K562 (cell line): ENCODE measurements at regions not wholly inside any gene's neighbourhood (a gene's known extent, or its start where the extent isn't known, plus 50 kb on each side); places are given as distances from the start of the nearest gene placed in this dataset.

Experiments
- ATAC-seq: fragments of 200-7000 bp; cut with Tn5 transposase; 3 replicates; pipeline ENCODE4 v1.9.1; 2020; ENCODE audit warnings: moderate library complexity
- BruUV-seq: library from RNA; stranded (reverse); fragments of 400-500 nt; replicated peaks from 2 replicates; lab custom pipeline; 2021; lab: Mats Ljungman, UMichigan
- CTCF ChIA-PET: fragments of 300-600 bp; formaldehyde crosslinking; extraction: SDS; loops from one replicate; lab custom pipeline; 2021; ENCODE audit warnings: low intra/inter-chr PET ratio; lab: Yijun Ruan, JAX
- POLR2A ChIA-PET: fragments of 300-600, 350-650 bp; sonication (Branson Sonifier 250); formaldehyde crosslinking; extraction: SDS; loops from one replicate; lab custom pipeline; 2021; ENCODE audit warnings: antibody characterized with exemption, inconsistent platforms; lab: Yijun Ruan, JAX
- DNase-seq, 4 experiments: peaks; one replicate each; pipeline versions ENCODE4 v3.0.0 to v3.0.0-alpha.2; 2011 to 2018; ENCODE audit warnings: low spot score in 3 of 4, mixed read lengths in 3 of 4; ENCODE audit errors: extremely low read depth in 1 of 4
- FAIRE-seq: peaks from 2 replicates; lab custom pipeline; 2011; peaks lifted over from hg19 to GRCh38; lab: Jason Lieb, UNC
- H2AFZ ChIP-seq: 2 replicates; pipeline ENCODE4 v1.6.0; 2011; ENCODE audit warnings: low read depth, low read length, control low read depth, inconsistent platforms
- H3K27ac ChIP-seq: fragments of 200-600 bp; 3 replicates; pipeline ENCODE4 v1.8.0; 2011; ENCODE audit warnings: low read depth, mild to moderate bottlenecking, control low read depth, inconsistent platforms, low read length, moderate library complexity, mixed read lengths; ENCODE audit errors: extremely low read depth
- H3K27me3 ChIP-seq, 2 experiments: fragments of 300-600 bp in 1 of 2; 2 replicates in 1 of 2; 3 replicates in 1 of 2; pipeline versions ENCODE4 v1.6.0 to v1.8.0; 2011; ENCODE audit warnings: inconsistent platforms in 2 of 2, low read length in 2 of 2, mild to moderate bottlenecking in 1 of 2, mixed read lengths in 1 of 2, moderate library complexity in 1 of 2; ENCODE audit not compliant: control insufficient read depth in 2 of 2, insufficient read depth in 2 of 2
- H3K36me3 ChIP-seq: fragments of 300-600 bp; 3 replicates; pipeline ENCODE4 v1.8.0; 2011; ENCODE audit warnings: mild to moderate bottlenecking, low read length, inconsistent platforms; ENCODE audit not compliant: control insufficient read depth, insufficient read depth
- H3K4me1 ChIP-seq, 2 experiments: fragments of 200-600 bp in 1 of 2; replicated peaks in 1 of 2; 2 replicates in 1 of 2; 3 replicates in 1 of 2; pipeline versions ENCODE4 v1.5.1 to v1.8.0; 2011; ENCODE audit warnings: inconsistent platforms in 2 of 2, low read length in 2 of 2, mild to moderate bottlenecking in 1 of 2, mixed read lengths in 1 of 2, moderate library complexity in 1 of 2; ENCODE audit not compliant: control insufficient read depth in 2 of 2, insufficient read depth in 2 of 2
- H3K4me2 ChIP-seq: 2 replicates; pipeline ENCODE4 v1.6.1; 2011; ENCODE audit warnings: low read length, control low read depth, inconsistent platforms, mixed read lengths; ENCODE audit not compliant: insufficient read depth
- H3K4me3 ChIP-seq: fragments of 200-600 bp; sonication (generic), shearing (Covaris generic); 2 replicates; pipeline ENCODE4 v1.5.1; 2016; ENCODE audit warnings: control low read depth, inconsistent platforms
- H3K79me2 ChIP-seq: fragments of 200-600 bp; 3 replicates; pipeline ENCODE4 v1.8.0; 2011; ENCODE audit warnings: low read length, inconsistent platforms; ENCODE audit not compliant: control insufficient read depth, insufficient read depth
- H3K9ac ChIP-seq, 2 experiments: 2 replicates each; pipeline versions ENCODE4 v1.6.0 to v1.6.1; 2011; ENCODE audit warnings: low read depth in 2 of 2, low read length in 2 of 2, control low read depth in 1 of 2, inconsistent platforms in 1 of 2, mild to moderate bottlenecking in 1 of 2, mixed read lengths in 1 of 2; ENCODE audit not compliant: insufficient read depth in 1 of 2
- H3K9me1 ChIP-seq: one replicate; pipeline ENCODE4 v1.6.0; 2011; ENCODE audit warnings: inconsistent platforms, mild to moderate bottlenecking, low read length, moderate library complexity; ENCODE audit not compliant: control insufficient read depth, insufficient read depth
- H3K9me3 ChIP-seq: replicated peaks from 2 replicates; pipeline ENCODE4 v1.5.1; 2011; ENCODE audit warnings: low read depth, low read length, inconsistent platforms; ENCODE audit not compliant: control insufficient read depth, insufficient read depth
- H4K20me1 ChIP-seq: replicated peaks from 2 replicates; pipeline ENCODE4 v1.6.1; 2011; ENCODE audit warnings: low read length, inconsistent platforms, mixed read lengths; ENCODE audit not compliant: control insufficient read depth, insufficient read depth
- ATF7 ChIP-seq: fragments of 450-650 bp; IDR thresholded peaks from 2 replicates; pipeline ENCODE4 v1.7.1; 2014; ENCODE audit warnings: mild to moderate bottlenecking, moderate library complexity
- CREB1 ChIP-seq, 2 experiments: sonication (generic) in 1 of 2; formaldehyde crosslinking in 1 of 2; IDR thresholded peaks; 2 replicates each; pipeline versions ENCODE4 v1.6.1 to v1.8.0; 2012 to 2022; ENCODE audit warnings: inconsistent platforms in 1 of 2, mild to moderate bottlenecking in 1 of 2, missing genetic modification reagents in 1 of 2, moderate library complexity in 1 of 2
- HNRNPH1 ChIP-seq: fragments of 200-400 bp; formaldehyde crosslinking; optimal IDR thresholded peaks from 2 replicates; pipeline ENCODE3; 2017; ENCODE audit warnings: low read depth, mild to moderate bottlenecking, low read length, moderate library complexity
- MBD2 ChIP-seq: sonication (generic); IDR thresholded peaks from 2 replicates; pipeline ENCODE4 v1.6.1; 2016; ENCODE audit warnings: low read depth, borderline replicate concordance
- MCM5 ChIP-seq: fragments of 450-650 bp; IDR thresholded peaks from 2 replicates; pipeline ENCODE4 v1.6.1; 2016; ENCODE audit warnings: low read depth
- MEIS2 ChIP-seq: fragments of 450-650 bp; IDR thresholded peaks from 2 replicates; pipeline ENCODE4 v1.6.1; 2014; ENCODE audit warnings: mild to moderate bottlenecking; ENCODE audit not compliant: partially characterized antibody
- PHF20 ChIP-seq: fragments of 450-650 bp; IDR thresholded peaks from 2 replicates; pipeline ENCODE4 v1.6.1; 2018; ENCODE audit not compliant: partially characterized antibody
- PRPF4 ChIP-seq: fragments of 200-400 bp; formaldehyde crosslinking; IDR thresholded peaks from one replicate; pipeline ENCODE4 v1.6.1; 2017; ENCODE audit warnings: low read length, low read depth, mild to moderate bottlenecking; ENCODE audit not compliant: insufficient read depth, poor library complexity, severe bottlenecking
- RBM17 ChIP-seq: fragments of 200-400 bp; formaldehyde crosslinking; IDR thresholded peaks from 2 replicates; pipeline ENCODE4 v1.6.1; 2017; ENCODE audit warnings: low read depth, mild to moderate bottlenecking, low read length, borderline replicate concordance
- SPI1 ChIP-seq: IDR thresholded peaks from 2 replicates; pipeline ENCODE4 v1.6.1; 2011; ENCODE audit warnings: low read depth, low read length, control low read depth, borderline replicate concordance
- SREBF2 ChIP-seq: sonication (generic); formaldehyde crosslinking; IDR thresholded peaks from 2 replicates; pipeline ENCODE4 v1.4.0; 2020; ENCODE audit warnings: mild to moderate bottlenecking, missing genetic modification reagents
- TCF7L2 ChIP-seq: fragments of 150-350 bp; IDR thresholded peaks from 2 replicates; pipeline ENCODE4 v1.6.1; 2016; ENCODE audit warnings: low read depth, mild to moderate bottlenecking, low read length, moderate library complexity
- ZNF347 ChIP-seq: fragments of 450-650 bp; formaldehyde crosslinking; IDR thresholded peaks from 2 replicates; pipeline ENCODE4 v1.4.0; 2020; ENCODE audit warnings: low read depth, mild to moderate bottlenecking, moderate library complexity
- WGBS: fragments of 100-300 bp; shearing (Covaris generic); methylation state at CpG from one replicate; pipeline ENCODE4 v1.1.6; 2016; ENCODE audit warnings: low coverage, mixed read lengths; ENCODE audit not compliant: insufficient coverage; ENCODE audit errors: missing lambda C conversion rate; 5-methylcytosine and 5-hydroxymethylcytosine counted together
- in situ Hi-C: fragments of 300-500 bp; cut with MboI; formaldehyde crosslinking; loops from 4 replicates; pipeline ENCODE4 v1.15.0; 2018; ENCODE audit warnings: inconsistent platforms, mixed read lengths
- intact Hi-C: fragments of 100-400 bp; cut with micrococcal nuclease; formaldehyde crosslinking; loops from 2 replicates; pipeline ENCODE4 v1.14.2; 2022
- TF ChIP-seq, protein P1 (sequence below): sonication (generic); formaldehyde crosslinking; IDR thresholded peaks from 2 replicates; pipeline ENCODE4 v1.8.0; 2022; ENCODE audit warnings: missing genetic modification reagents, mild to moderate bottlenecking, borderline replicate concordance
- TF ChIP-seq, protein P2 (sequence below), 2 experiments: fragments of 250-450 bp in 1 of 2; fragments of 450-650 bp in 1 of 2; sonication (Bioruptor Pico) in 1 of 2; IDR thresholded peaks; 2 replicates each; pipeline versions ENCODE4 v1.6.1 to v1.8.0; 2016 to 2021; ENCODE audit warnings: mild to moderate bottlenecking in 2 of 2, moderate library complexity in 2 of 2, missing compliant biosample characterization in 1 of 2, missing genetic modification characterization in 1 of 2
- TF ChIP-seq, protein P3 (sequence below): sonication (generic); IDR thresholded peaks from 2 replicates; pipeline ENCODE4 v1.6.1; 2016
- TF ChIP-seq, protein P4 (sequence below): fragments of 250-450 bp; sonication (Bioruptor Pico); IDR thresholded peaks from 2 replicates; pipeline ENCODE4 v1.8.0; 2022; ENCODE audit warnings: inconsistent platforms, mild to moderate bottlenecking, moderate library complexity, borderline replicate concordance

DNA sequence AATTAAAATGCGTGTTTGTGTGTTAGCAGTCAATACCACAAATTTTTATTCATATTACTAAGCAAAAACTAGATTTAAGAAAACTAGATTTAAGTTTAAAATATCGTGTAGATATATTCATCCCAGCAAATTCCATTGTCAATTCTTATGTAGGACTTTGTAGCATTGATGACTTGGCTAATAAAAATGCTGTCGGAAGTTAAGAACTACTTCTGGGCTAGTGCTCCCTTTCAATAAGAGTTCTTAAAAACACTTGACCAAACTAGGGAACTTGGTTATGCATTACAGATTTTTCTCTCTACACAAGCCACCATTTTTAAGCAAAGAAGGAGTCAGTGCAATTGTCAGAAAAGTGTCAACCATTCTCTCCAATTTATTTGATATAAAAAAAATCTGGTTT is 68.7 kb upstream of the RAD23B start:
- H4K20me1 ChIP-seq = no peaks in the 10 kb centered on the region
- in situ Hi-C loops (no loop called here), intact Hi-C loops (no loop called here)
- H3K4me2 ChIP-seq = no peak overlapping the region
- no peaks in the 10 kb centered on the region for H3K9me3 ChIP-seq
- no peak for ATAC-seq
- H3K9ac ChIP-seq = no peak overlapping the region
- H2AFZ ChIP-seq = no peak overlapping the region
- H3K27ac ChIP-seq = no peak overlapping the region
- H3K4me3 ChIP-seq = no peak overlapping the region
- no peak for DNase-seq
- no TSS peak for BruUV-seq
- no peaks in the 10 kb centered on the region for H3K4me1 ChIP-seq
- 0% methylated on average over 3 of the region's 3 CpGs for WGBS
- no peaks in the 10 kb centered on the region for H3K79me2 ChIP-seq
- H3K27me3 ChIP-seq = peaks cover 4 to 10% of the 10 kb centered on the region in 2 experiments; a peak in 4 of 5 replicates
- FAIRE-seq = no peak
- H3K36me3 ChIP-seq = no peaks in the 10 kb centered on the region
- H3K9me1 ChIP-seq = peaks cover 3% of the 10 kb centered on the region
- ChIA-PET POLR2A (no interaction called here), CTCF (no interaction called here)
- TF ChIP-seq MEIS2 (no peak), PHF20 (no peak), SREBF2 (no peak), SPI1 (no peak), RBM17 (no peak), MCM5 (no peak), MBD2 (no peak), PRPF4 (no peak), HNRNPH1 (no peak), ZNF347 (CRISPR knock-in tag) (no peak), CREB1 (IDR thresholded peaks at IDR 0.05) (no peak), CREB1 (CRISPR knock-in tag; IDR thresholded peaks at IDR 0.05) (no peak), ATF7 (no peak), TCF7L2 (no peak)
- TF ChIP-seq, protein P1, sequence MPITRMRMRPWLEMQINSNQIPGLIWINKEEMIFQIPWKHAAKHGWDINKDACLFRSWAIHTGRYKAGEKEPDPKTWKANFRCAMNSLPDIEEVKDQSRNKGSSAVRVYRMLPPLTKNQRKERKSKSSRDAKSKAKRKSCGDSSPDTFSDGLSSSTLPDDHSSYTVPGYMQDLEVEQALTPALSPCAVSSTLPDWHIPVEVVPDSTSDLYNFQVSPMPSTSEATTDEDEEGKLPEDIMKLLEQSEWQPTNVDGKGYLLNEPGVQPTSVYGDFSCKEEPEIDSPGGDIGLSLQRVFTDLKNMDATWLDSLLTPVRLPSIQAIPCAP = no peak
- TF ChIP-seq, protein P2, sequence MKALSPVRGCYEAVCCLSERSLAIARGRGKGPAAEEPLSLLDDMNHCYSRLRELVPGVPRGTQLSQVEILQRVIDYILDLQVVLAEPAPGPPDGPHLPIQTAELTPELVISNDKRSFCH (CRISPR knock-in tag; IDR thresholded peaks at IDR 0.05) = no peak
- TF ChIP-seq, protein P2 (tag; IDR thresholded peaks at IDR 0.05) = no peak
- TF ChIP-seq, protein P3, sequence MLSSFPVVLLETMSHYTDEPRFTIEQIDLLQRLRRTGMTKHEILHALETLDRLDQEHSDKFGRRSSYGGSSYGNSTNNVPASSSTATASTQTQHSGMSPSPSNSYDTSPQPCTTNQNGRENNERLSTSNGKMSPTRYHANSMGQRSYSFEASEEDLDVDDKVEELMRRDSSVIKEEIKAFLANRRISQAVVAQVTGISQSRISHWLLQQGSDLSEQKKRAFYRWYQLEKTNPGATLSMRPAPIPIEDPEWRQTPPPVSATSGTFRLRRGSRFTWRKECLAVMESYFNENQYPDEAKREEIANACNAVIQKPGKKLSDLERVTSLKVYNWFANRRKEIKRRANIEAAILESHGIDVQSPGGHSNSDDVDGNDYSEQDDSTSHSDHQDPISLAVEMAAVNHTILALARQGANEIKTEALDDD = no peak
- TF ChIP-seq, protein P4, sequence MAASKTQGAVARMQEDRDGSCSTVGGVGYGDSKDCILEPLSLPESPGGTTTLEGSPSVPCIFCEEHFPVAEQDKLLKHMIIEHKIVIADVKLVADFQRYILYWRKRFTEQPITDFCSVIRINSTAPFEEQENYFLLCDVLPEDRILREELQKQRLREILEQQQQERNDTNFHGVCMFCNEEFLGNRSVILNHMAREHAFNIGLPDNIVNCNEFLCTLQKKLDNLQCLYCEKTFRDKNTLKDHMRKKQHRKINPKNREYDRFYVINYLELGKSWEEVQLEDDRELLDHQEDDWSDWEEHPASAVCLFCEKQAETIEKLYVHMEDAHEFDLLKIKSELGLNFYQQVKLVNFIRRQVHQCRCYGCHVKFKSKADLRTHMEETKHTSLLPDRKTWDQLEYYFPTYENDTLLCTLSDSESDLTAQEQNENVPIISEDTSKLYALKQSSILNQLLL (CRISPR knock-in tag) = no peak
